ENCODE measurements at regions not wholly inside any gene's neighbourhood (a gene's known extent, or its start where the extent isn't known, plus 50 kb on each side); places are given as distances from the start of the nearest gene placed in this dataset.

GRCh38 chr1:29499104-29499650 is 262.9 kb downstream of the PTPRU start:
- no peak for TF ChIP-seq POLR2A (IDR thresholded peaks at IDR 0.05)
- TF ChIP-seq, protein P1, sequence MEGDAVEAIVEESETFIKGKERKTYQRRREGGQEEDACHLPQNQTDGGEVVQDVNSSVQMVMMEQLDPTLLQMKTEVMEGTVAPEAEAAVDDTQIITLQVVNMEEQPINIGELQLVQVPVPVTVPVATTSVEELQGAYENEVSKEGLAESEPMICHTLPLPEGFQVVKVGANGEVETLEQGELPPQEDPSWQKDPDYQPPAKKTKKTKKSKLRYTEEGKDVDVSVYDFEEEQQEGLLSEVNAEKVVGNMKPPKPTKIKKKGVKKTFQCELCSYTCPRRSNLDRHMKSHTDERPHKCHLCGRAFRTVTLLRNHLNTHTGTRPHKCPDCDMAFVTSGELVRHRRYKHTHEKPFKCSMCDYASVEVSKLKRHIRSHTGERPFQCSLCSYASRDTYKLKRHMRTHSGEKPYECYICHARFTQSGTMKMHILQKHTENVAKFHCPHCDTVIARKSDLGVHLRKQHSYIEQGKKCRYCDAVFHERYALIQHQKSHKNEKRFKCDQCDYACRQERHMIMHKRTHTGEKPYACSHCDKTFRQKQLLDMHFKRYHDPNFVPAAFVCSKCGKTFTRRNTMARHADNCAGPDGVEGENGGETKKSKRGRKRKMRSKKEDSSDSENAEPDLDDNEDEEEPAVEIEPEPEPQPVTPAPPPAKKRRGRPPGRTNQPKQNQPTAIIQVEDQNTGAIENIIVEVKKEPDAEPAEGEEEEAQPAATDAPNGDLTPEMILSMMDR (IDR thresholded peaks at IDR 0.05): no peak

All from ovary (tissue), 3 donors.